ENCODE measurements at regions not wholly inside any gene's neighbourhood (a gene's known extent, or its start where the extent isn't known, plus 50 kb on each side); places are given as distances from the start of the nearest gene placed in this dataset.

- no peak for DNase-seq
These were observed 383.9 kb downstream of the TLR4 start for GRCh38 chr9:118088090-118088489.

- no peak for DNase-seq
These were observed 387.0 kb downstream of the TLR4 start for GRCh38 chr9:118091226-118091625.

GRCh38 chr9:118091711-118092500 is 387.7 kb downstream of the TLR4 start:
- no peak for DNase-seq

- no peak for DNase-seq
These were observed 390.2 kb downstream of the TLR4 start for GRCh38 chr9:118094387-118094786.

- DNase-seq, result no peak
These were observed 396.6 kb downstream of the TLR4 start for GRCh38 chr9:118100529-118101419.

GRCh38 chr9:118104363-118104762 is 400.2 kb downstream of the TLR4 start:
- DNase-seq, result no peak

GRCh38 chr9:118108971-118109370 is 404.8 kb downstream of the TLR4 start:
- DNase-seq, result no peak

GRCh38 chr9:118109542-118109941 is 405.3 kb downstream of the TLR4 start:
- DNase-seq, result no peak

- DNase-seq, result no peak
These were observed 417.2 kb downstream of the TLR4 start for GRCh38 chr9:118121361-118121760.

GRCh38 chr9:118128313-118128712 is 424.1 kb downstream of the TLR4 start:
- no peak for DNase-seq

- no peak for DNase-seq
These were observed 425.3 kb downstream of the TLR4 start for GRCh38 chr9:118129541-118129940.

- no peak for DNase-seq
These were observed 444.8 kb downstream of the TLR4 start for GRCh38 chr9:118148990-118149389.

GRCh38 chr9:118156846-118157245 is 452.6 kb downstream of the TLR4 start:
- no peak for DNase-seq

GRCh38 chr9:118162716-118163115 is 458.5 kb downstream of the TLR4 start:
- no peak for DNase-seq

GRCh38 chr9:118163751-118164150 is 459.5 kb downstream of the TLR4 start:
- DNase-seq, result no peak

- DNase-seq, result no peak
These were observed 461.2 kb downstream of the TLR4 start for GRCh38 chr9:118165451-118165850.

- peak; percentile 47 for DNase-seq
These were observed 466.1 kb downstream of the TLR4 start for GRCh38 chr9:118170032-118170955.

GRCh38 chr9:118177241-118177640 is 473.0 kb downstream of the TLR4 start:
- DNase-seq, result no peak

GRCh38 chr9:118183576-118183975 is 479.4 kb downstream of the TLR4 start:
- DNase-seq, result no peak

- DNase-seq, result no peak
These were observed 483.2 kb downstream of the TLR4 start for GRCh38 chr9:118187408-118187807.

- no peak for DNase-seq
These were observed 485.4 kb downstream of the TLR4 start for GRCh38 chr9:118189615-118190014.

GRCh38 chr9:118192807-118193206 is 488.6 kb downstream of the TLR4 start:
- DNase-seq, result no peak

- no peak for DNase-seq
These were observed 505.1 kb downstream of the TLR4 start for GRCh38 chr9:118209343-118209742.
